ENCODE measurements at regions not wholly inside any gene's neighbourhood (a gene's known extent, or its start where the extent isn't known, plus 50 kb on each side); places are given as distances from the start of the nearest gene placed in this dataset.

DNA sequence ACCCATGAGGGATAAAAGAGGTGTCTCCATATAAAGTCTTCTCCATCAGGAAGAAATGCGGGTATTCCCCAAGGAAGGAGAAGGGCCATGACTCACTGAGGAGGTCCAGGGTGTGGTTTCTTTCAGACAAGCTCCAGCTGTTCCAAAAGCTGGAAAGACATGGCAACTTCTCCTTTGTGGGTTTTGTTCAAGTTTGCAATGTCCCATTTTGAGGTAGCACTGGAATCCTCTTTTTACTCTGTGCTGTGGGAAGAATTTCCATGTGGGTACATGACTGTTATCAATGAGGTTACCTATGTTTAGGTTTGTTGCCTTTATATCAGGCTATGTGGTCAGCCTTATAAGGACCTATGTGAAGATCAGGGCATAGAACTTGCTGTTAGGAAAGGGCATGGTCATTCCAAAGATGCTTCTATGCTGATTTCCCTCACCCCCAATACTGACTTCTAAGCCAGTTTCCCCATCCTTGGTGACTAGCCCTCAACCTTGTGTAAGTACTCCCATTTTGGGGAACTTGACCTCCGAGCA is 697.5 kb downstream of the INHBA start:
- TF ChIP-seq POLR2A (IDR thresholded peaks at IDR 0.05; ENCODE audit: low read depth, low read length): no peak
- TF ChIP-seq POLR2AphosphoS5 (IDR thresholded peaks at IDR 0.05; ENCODE audit: low read depth, low read length): no peak
- no peak for TF ChIP-seq TAF1 (IDR thresholded peaks at IDR 0.05; ENCODE audit: borderline replicate concordance, low read depth, low read length)
